Osteocyte (in vitro differentiated cells): ENCODE measurements at regions not wholly inside any gene's neighbourhood (a gene's known extent, or its start where the extent isn't known, plus 50 kb on each side); places are given as distances from the start of the nearest gene placed in this dataset.
"Not testable (repeated sequence)": the region's sequence is repeated elsewhere in the genome, so short reads cannot be mapped to it uniquely, and the experiment has no call there.

Source experiments
- DNase-seq: peaks from one replicate; pipeline ENCODE4 v3.0.0; 2021; ENCODE audit warnings: mixed read lengths; ENCODE audit not compliant: unreplicated experiment; ENCODE audit errors: extremely low spot score
- H3K27ac Mint-ChIP-seq: one replicate; pipeline ENCODE4 v1.8.0; 2021; ENCODE audit warnings: mild to moderate bottlenecking, mixed read lengths; ENCODE audit not compliant: unreplicated experiment
- H3K27me3 Mint-ChIP-seq: one replicate; pipeline ENCODE4 v1.8.0; 2021; ENCODE audit warnings: mixed read lengths; ENCODE audit not compliant: unreplicated experiment
- H3K36me3 Mint-ChIP-seq: one replicate; pipeline ENCODE4 v1.8.0; 2021; ENCODE audit warnings: mixed read lengths; ENCODE audit not compliant: unreplicated experiment
- H3K4me1 Mint-ChIP-seq: one replicate; pipeline ENCODE4 v1.8.0; 2021; ENCODE audit warnings: mixed read lengths; ENCODE audit not compliant: unreplicated experiment
- H3K4me3 Mint-ChIP-seq: one replicate; pipeline ENCODE4 v1.8.0; 2021; ENCODE audit warnings: mild to moderate bottlenecking, moderate library complexity, mixed read lengths; ENCODE audit not compliant: unreplicated experiment
- H3K9me3 Mint-ChIP-seq: one replicate; pipeline ENCODE4 v1.8.0; 2021; ENCODE audit warnings: mixed read lengths; ENCODE audit not compliant: unreplicated experiment
- CTCF ChIP-seq: fragments of 200-600 bp; sonication (generic); IDR thresholded peaks from 2 replicates; pipeline ENCODE4 v1.5.0; 2021; ENCODE audit warnings: antibody characterized with exemption, mild to moderate bottlenecking, moderate library complexity

- no peaks in the 10 kb centered on the region for H3K36me3 Mint-ChIP-seq
- no peaks in the 10 kb centered on the region for H3K4me1 Mint-ChIP-seq
- peak; percentile 41 for TF ChIP-seq CTCF
- no peak for DNase-seq
- peaks cover 37% of the 10 kb centered on the region for H3K27me3 Mint-ChIP-seq
- no peak overlapping the region for H3K27ac Mint-ChIP-seq
- no peak overlapping the region for H3K4me3 Mint-ChIP-seq
- peaks cover 11% of the 10 kb centered on the region for H3K9me3 Mint-ChIP-seq
These were observed 173.5 kb upstream of the IRAK1BP1 start for GRCh38 chr6:78693835-78694234.

DNA sequence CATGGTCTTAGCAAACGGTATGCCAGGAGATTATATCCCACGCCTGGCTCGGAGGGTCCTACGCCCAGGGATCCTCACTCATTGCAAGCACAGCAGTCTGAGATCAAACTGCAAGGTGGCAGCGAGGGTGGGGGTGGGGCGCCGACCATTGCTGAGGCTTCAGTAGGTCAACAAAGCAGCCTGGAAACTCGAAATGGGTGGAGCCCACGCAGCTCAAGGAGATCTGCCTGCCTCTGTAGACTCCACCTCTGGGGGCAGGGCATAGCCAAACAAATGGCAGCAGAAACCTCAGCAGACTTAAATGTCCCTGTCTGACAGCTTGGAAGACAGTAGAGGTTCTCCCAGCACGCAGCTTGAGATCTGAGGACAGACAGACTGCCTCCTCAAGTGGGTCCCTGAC lies 172.7 kb upstream of the IRAK1BP1 start:
- DNase-seq, H3K4me1 Mint-ChIP-seq, H3K36me3 Mint-ChIP-seq, H3K27ac Mint-ChIP-seq, H3K4me3 Mint-ChIP-seq: not testable (repeated sequence)
- Mint-ChIP-seq H3K9me3 (peaks cover 11% of the 10 kb centered on the region), H3K27me3 (peaks cover 36% of the 10 kb centered on the region)

DNA sequence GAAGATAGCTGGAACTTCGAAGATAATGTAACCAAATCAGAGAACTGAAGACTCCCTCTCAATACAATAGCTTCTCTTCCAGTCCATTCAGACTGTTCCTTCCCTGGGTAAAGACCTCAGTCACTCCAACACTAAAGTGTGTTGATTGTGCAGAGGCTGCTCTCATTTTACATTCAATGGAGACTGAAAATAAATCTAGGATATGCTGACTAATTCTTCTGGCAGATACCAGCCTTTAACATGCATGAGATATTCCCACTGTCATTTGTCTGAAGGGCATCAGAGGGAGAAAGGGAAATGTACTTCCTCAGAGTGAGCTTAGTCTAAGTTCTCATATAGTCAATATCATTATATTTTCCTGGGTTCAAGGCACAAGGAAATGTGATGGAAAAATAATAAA lies 166.4 kb upstream of the IRAK1BP1 start:
- Mint-ChIP-seq H3K27me3 (peaks cover 17% of the 10 kb centered on the region), H3K27ac (no peak overlapping the region), H3K4me3 (no peak overlapping the region), H3K36me3 (no peaks in the 10 kb centered on the region), H3K9me3 (peaks cover 4% of the 10 kb centered on the region), H3K4me1 (no peaks in the 10 kb centered on the region)
- TF ChIP-seq CTCF = no peak
- no peak for DNase-seq

DNA sequence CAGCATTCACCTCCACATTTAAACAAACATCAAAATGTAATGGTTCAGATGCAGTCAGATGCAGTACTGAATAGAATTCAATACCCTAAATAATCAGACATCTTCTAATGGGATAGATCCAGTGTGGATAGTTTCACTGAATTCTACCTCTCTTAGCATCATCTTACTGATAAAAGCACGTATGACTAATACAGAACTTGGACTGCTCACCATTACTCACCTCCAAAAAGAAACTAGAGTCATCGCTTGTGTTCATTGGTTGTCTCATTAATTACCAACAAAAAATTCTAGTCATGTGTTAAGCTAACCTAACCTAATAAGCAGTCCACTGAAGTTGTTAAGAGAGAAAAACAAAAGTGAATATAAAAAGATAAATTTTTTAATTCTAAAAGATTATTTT lies 165.9 kb upstream of the IRAK1BP1 start:
- Mint-ChIP-seq H3K36me3 (no peaks in the 10 kb centered on the region), H3K9me3 (no peaks in the 10 kb centered on the region), H3K4me1 (no peaks in the 10 kb centered on the region), H3K27ac (no peak overlapping the region), H3K27me3 (peaks cover 13% of the 10 kb centered on the region), H3K4me3 (no peak overlapping the region)
- TF ChIP-seq CTCF = no peak
- DNase-seq = no peak

GRCh38 chr6:78709021-78709420 lies 158.3 kb upstream of the IRAK1BP1 start:
- TF ChIP-seq CTCF = no peak
- no peak for DNase-seq
- Mint-ChIP-seq H3K27me3 (peaks cover 10% of the 10 kb centered on the region), H3K4me1 (no peaks in the 10 kb centered on the region), H3K9me3 (no peaks in the 10 kb centered on the region), H3K36me3 (no peaks in the 10 kb centered on the region), H3K27ac (no peak overlapping the region), H3K4me3 (no peak overlapping the region)

DNA sequence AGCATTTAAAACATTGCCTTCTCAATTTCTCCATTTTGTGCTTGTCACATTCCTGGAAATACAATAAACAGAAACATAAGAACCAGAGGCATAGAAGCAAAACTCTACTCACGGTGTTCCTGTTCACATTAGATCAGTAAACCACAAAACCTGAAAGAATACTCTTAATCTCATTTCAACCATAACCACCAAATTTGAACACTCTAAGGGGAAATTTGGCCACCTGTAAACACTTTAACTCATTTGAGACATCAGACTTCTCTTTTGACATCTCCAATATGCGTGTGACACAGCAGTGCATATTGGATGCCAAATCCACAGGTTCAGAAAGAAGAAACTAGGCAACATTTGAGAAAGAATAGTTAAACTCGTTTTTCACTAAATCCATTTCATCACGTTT lies 153.8 kb upstream of the IRAK1BP1 start:
- H3K4me1 Mint-ChIP-seq = no peaks in the 10 kb centered on the region
- H3K27me3 Mint-ChIP-seq = peaks cover 3% of the 10 kb centered on the region
- H3K27ac Mint-ChIP-seq = no peak overlapping the region
- TF ChIP-seq CTCF = no peak
- no peak for DNase-seq
- H3K36me3 Mint-ChIP-seq = no peaks in the 10 kb centered on the region
- H3K9me3 Mint-ChIP-seq = no peaks in the 10 kb centered on the region
- no peak overlapping the region for H3K4me3 Mint-ChIP-seq
